Lower leg skin (tissue), 3 donors: ENCODE measurements at regions not wholly inside any gene's neighbourhood (a gene's known extent, or its start where the extent isn't known, plus 50 kb on each side); places are given as distances from the start of the nearest gene placed in this dataset.

Source experiments
- POLR2A ChIP-seq, 2 donors: fragments of 450-650 bp; IDR thresholded peaks; one replicate each; pipeline ENCODE4 v1.6.1; 2016 to 2017; ENCODE audit warnings: antibody characterized with exemption in 2 of 2, mild to moderate bottlenecking in 1 of 2, moderate library complexity in 1 of 2
- TF ChIP-seq, protein P1 (sequence below), 3 donors: fragments of 450-650 bp; IDR thresholded peaks; one replicate each; pipeline ENCODE4 v1.5.1; 2016; ENCODE audit warnings: antibody characterized with exemption in 3 of 3, mild to moderate bottlenecking in 3 of 3, moderate library complexity in 2 of 3

DNA sequence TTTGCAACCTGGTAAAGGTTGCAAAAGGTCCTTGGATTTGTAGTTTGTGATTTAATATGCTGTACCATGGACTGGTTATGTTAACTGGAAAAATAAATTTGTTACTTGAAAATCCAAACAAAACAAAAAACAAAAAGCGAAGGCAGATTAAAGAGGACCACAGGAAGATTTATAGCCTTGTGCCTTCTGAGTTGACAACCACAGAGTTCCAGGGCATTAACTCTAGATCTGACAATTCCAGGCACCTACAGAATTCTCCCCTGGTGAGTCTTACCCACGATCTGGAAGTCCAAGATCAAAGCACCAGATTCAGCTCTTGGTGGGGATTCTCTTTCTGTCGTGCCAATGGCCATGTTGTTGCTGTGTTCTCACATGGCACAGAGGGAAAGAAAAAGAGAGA is 107.9 kb upstream of the SELENOP start:
- TF ChIP-seq, protein P1, sequence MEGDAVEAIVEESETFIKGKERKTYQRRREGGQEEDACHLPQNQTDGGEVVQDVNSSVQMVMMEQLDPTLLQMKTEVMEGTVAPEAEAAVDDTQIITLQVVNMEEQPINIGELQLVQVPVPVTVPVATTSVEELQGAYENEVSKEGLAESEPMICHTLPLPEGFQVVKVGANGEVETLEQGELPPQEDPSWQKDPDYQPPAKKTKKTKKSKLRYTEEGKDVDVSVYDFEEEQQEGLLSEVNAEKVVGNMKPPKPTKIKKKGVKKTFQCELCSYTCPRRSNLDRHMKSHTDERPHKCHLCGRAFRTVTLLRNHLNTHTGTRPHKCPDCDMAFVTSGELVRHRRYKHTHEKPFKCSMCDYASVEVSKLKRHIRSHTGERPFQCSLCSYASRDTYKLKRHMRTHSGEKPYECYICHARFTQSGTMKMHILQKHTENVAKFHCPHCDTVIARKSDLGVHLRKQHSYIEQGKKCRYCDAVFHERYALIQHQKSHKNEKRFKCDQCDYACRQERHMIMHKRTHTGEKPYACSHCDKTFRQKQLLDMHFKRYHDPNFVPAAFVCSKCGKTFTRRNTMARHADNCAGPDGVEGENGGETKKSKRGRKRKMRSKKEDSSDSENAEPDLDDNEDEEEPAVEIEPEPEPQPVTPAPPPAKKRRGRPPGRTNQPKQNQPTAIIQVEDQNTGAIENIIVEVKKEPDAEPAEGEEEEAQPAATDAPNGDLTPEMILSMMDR (IDR thresholded peaks at IDR 0.05): no peak
- no peak for TF ChIP-seq POLR2A (IDR thresholded peaks at IDR 0.05)
